NCI-H526 treated with DMSO at 0.1 percent for 48 hours (cell line): ENCODE measurements at regions not wholly inside any gene's neighbourhood (a gene's known extent, or its start where the extent isn't known, plus 50 kb on each side); places are given as distances from the start of the nearest gene placed in this dataset.
"Not testable (repeated sequence)": the region's sequence is repeated elsewhere in the genome, so short reads cannot be mapped to it uniquely, and the experiment has no call there.

Source experiments
- DNase-seq: peaks from one replicate; lab custom pipeline; 2025; lab: John Stamatoyannopoulos, UW

- DNase-seq = no peak
These were observed 87.8 kb downstream of the HFE start for GRCh38 chr6:26175033-26175427.

GRCh38 chr6:26175428-26176181 is 88.4 kb downstream of the HFE start:
- DNase-seq = peak; percentile 17

GRCh38 chr6:26179675-26180074 is 92.4 kb downstream of the HFE start:
- no peak for DNase-seq

DNA sequence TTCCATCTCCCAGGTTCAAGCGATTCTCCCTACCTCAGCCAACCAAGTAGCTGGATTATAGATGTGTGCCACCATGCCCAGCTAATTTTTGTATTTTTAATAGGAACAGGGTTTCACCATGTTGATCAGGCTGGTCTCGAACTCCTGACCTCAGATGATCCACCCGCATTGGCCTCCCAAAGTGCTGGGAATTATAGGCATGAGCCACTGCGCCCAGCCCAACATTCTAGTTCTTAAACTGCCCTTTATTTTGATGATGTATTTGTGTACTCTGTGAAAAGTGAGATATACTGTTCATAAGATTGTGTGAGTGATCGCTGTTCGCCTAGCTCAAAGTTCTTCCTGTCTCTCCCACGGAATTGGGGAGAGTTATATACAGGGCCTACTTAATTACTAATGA is 93.1 kb downstream of the HFE start:
- no peak for DNase-seq

GRCh38 chr6:26183237-26183580 is 96.0 kb downstream of the HFE start:
- DNase-seq = no peak

DNA sequence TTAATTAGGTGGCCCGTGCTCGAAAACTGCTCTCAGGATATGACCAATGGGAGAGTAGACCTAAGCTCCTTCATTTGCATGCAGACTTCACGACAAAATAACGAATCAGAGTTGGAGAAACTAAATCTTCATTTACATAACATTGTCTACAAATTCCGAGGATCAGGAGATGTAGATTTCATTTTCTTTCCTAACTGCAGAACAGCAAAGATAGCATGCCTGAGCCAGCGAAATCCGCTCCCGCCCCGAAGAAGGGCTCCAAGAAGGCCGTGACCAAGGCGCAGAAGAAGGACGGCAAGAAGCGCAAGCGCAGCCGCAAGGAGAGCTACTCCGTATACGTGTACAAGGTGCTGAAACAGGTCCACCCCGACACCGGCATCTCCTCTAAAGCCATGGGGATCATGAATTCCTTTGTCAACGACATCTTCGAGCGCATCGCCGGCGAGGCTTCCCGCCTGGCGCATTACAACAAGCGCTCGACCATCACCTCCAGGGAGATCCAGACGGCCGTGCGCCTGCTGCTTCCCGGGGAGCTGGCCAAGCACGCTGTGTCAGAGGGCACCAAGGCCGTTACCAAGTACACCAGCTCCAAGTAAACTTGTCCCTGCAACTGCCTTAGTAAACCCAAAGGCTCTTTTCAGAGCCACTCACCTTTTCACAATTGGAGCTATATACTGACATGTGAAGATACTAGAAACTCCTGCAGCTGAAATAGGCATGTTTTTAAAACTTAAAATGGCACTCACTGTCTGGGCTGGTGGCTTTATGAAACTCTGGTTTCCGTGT is 96.5 kb downstream of the HFE start:
- no peak for DNase-seq

DNA sequence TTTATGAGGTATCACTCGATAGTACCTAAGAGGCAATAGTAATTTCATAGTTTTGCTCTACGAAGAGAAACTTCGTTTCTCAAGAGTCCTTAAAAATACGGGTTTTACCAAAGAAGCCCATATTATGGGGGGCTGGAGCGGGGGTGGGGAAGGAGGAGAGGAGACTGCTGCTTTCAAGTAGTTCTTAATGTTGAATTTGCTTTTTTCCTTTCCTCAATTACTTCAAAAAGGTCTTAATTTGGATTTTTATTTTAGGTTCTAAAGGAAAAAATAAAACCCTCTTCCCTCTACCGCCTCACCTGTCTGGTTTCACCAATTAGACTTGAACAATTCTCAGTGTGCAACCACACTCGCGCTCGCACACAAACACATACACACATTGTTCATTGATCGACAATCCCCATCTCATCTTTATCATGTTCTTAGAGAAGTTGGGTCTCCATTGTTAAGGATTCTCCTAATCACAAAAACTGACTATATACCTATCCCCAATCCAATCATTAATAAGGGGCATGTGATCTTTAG is 97.2 kb downstream of the HFE start:
- DNase-seq = no peak

GRCh38 chr6:26185004-26185403 is 97.8 kb downstream of the HFE start:
- DNase-seq = no peak

GRCh38 chr6:26185802-26186201 is 98.6 kb downstream of the HFE start:
- no peak for DNase-seq

DNA sequence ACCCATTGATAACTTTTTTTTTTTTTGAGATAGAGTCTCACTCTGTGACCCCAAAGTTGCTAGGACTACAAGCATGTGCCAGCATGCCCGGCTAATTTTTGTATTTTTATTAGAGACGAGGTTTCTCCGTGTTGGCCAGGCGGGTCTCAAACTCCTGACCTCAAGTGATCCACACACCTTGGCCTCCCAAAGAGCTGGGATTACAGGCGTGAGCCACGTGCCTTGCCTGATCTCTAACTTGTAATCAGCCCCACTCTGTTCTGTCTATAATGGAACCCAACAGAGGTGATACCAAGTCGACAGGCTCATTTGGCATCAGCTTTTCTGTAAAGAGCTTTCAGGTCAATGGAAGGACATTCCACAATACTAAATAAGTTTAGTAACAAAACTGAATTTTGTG is 99.4 kb downstream of the HFE start:
- DNase-seq = no peak

DNA sequence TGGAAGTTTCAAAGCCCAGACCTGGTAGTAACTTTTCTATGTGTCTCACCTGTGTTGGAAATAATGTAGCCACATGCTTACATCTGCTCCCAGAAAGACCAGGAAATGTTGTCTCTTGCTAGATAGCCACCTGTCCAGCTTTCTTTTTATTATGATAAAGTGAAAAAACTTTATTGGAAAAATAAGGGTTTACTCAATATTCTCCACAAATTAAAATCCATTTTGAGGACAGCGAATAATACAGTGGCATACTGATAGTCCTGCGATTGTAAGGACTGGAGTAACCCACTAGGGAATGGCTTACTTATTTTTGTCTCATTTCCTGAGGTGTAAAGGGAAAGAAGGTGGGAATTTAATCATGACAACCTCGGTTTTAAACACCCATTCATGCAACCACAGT is 100.1 kb downstream of the HFE start:
- DNase-seq = no peak

- DNase-seq = peak; percentile 63
These were observed 100.9 kb downstream of the HFE start for GRCh38 chr6:26187981-26188635.

DNA sequence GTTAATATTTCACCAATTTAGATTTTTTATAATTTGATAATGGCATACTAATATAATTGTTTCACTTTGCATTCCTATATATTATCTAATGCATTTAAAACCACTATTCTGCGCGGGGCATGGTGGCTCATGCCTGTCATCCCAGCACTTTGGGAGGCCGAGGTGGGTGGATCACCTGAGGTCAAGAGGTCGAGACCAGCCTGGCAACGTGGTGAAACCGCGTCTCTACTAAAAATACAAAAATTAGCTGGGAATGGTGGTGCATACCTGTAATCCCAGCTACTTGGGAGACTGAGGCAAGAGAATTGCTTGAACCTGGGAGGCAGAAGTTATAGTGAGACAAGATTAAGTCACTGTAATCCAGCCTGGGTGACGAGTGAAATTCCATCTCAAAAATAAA is 104.3 kb downstream of the HFE start:
- DNase-seq = not testable (repeated sequence)

- no peak for DNase-seq
These were observed 106.5 kb downstream of the HFE start for GRCh38 chr6:26193467-26194328.

- no peak for DNase-seq
These were observed 107.1 kb downstream of the HFE start for GRCh38 chr6:26194329-26194701.

DNA sequence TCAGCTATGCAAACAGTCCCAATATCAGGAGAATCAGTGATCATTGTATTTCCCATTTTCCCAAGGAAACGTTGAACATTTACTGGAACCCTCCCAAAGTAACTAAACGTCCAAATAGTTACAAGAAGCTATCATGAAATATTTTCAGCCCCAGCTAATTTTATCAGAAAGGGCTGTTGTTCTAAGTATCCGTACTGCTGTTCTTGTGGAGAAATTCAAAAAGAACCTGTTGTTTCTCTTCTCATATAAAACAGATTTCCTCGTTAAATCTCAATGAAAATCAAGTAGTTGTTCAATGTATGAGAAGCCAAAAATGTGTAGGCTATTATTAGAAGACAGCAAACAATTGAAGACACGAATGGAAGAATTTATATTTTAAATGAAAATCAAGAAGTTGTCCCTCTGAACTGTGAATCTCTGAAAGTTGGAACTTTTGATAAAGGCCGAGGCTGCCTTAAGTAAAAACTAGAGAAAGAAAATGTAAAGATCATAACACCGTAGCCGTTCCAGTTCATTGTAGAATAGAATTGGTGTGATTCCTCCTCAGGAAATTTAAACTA is 107.7 kb downstream of the HFE start:
- DNase-seq = no peak

GRCh38 chr6:26195376-26195923 is 108.2 kb downstream of the HFE start:
- peak; percentile 74 for DNase-seq

GRCh38 chr6:26195924-26196845 is 109.0 kb downstream of the HFE start:
- DNase-seq = peak; percentile 35

GRCh38 chr6:26196846-26197635 is 109.8 kb downstream of the HFE start:
- peak; percentile 91 for DNase-seq

DNA sequence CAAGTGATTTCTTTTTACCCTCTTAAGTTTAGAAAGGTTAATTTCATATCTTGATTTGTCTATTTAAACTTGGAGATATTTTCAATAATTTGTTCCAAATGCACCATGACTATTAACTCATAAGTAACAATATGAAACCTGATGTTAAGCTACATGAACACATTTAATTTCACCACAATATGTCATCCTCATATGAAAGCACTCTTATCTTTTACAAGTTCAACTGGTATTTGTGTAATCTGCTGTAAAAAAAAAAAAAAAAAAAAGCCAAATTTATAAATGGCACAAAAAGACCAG is 110.4 kb downstream of the HFE start:
- DNase-seq = no peak
